GM06990 (cell line): ENCODE measurements at regions not wholly inside any gene's neighbourhood (a gene's known extent, or its start where the extent isn't known, plus 50 kb on each side); places are given as distances from the start of the nearest gene placed in this dataset.

Experiments
- DNase-seq: peaks from one replicate; pipeline ENCODE4 v3.0.0-alpha.2; 2011; ENCODE audit not compliant: insufficient read length; ENCODE audit errors: extremely low read depth
- H3K27me3 ChIP-seq: replicated peaks from 2 replicates; pipeline ENCODE4 v1.6.0; 2011; ENCODE audit warnings: low read length; ENCODE audit not compliant: control insufficient read depth, insufficient read depth
- H3K36me3 ChIP-seq: 2 replicates; pipeline ENCODE4 v1.5.1; 2011; ENCODE audit warnings: low read length; ENCODE audit not compliant: control insufficient read depth, insufficient read depth
- H3K4me3 ChIP-seq: replicated peaks from 2 replicates; pipeline ENCODE4 v1.5.1; 2011; ENCODE audit warnings: low read depth, mild to moderate bottlenecking, control low read depth, low read length
- TF ChIP-seq, protein P1 (sequence below): IDR thresholded peaks from 2 replicates; pipeline ENCODE4 v1.5.1; 2011; ENCODE audit warnings: low read length, control low read depth, mild to moderate bottlenecking, inconsistent platforms; ENCODE audit not compliant: insufficient read depth, poor library complexity, severe bottlenecking

- Histone ChIP-seq H3K27me3 (no peaks in the 10 kb centered on the region), H3K36me3 (no peaks in the 10 kb centered on the region), H3K4me3 (no peak overlapping the region)
- no peak for DNase-seq
- TF ChIP-seq, protein P1, sequence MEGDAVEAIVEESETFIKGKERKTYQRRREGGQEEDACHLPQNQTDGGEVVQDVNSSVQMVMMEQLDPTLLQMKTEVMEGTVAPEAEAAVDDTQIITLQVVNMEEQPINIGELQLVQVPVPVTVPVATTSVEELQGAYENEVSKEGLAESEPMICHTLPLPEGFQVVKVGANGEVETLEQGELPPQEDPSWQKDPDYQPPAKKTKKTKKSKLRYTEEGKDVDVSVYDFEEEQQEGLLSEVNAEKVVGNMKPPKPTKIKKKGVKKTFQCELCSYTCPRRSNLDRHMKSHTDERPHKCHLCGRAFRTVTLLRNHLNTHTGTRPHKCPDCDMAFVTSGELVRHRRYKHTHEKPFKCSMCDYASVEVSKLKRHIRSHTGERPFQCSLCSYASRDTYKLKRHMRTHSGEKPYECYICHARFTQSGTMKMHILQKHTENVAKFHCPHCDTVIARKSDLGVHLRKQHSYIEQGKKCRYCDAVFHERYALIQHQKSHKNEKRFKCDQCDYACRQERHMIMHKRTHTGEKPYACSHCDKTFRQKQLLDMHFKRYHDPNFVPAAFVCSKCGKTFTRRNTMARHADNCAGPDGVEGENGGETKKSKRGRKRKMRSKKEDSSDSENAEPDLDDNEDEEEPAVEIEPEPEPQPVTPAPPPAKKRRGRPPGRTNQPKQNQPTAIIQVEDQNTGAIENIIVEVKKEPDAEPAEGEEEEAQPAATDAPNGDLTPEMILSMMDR = no peak
Observed at GRCh38 chr1:175894581-175894980, 151.2 kb upstream of the TNR start.

DNA sequence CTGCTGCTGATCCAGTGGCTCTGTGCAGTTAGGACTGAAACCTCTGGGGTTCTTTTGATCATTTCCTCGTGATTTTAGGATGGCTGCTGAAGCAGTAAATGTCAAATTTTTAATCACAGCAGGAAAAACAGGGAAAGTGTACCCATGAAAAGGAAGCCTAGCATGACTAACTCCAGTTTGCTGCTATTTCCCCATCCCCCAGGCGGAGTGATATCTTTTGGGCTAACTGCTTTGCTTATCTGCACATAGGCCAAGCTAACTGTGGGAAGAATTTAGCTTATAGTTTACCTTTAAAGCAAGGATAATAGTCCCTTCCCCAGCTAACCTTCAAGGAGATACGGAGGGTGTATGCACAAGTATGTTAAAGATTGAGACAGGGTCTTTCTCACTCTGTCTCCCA lies 149.8 kb upstream of the TNR start:
- no peaks in the 10 kb centered on the region for H3K36me3 ChIP-seq
- no peak overlapping the region for H3K4me3 ChIP-seq
- TF ChIP-seq, protein P1 = no peak
- H3K27me3 ChIP-seq = no peaks in the 10 kb centered on the region
- no peak for DNase-seq

- no peaks in the 10 kb centered on the region for H3K36me3 ChIP-seq
- no peak for DNase-seq
- TF ChIP-seq, protein P1 = no peak
- H3K4me3 ChIP-seq = no peak overlapping the region
- no peaks in the 10 kb centered on the region for H3K27me3 ChIP-seq
Observed at GRCh38 chr1:175892686-175893085, 149.3 kb upstream of the TNR start.

DNA sequence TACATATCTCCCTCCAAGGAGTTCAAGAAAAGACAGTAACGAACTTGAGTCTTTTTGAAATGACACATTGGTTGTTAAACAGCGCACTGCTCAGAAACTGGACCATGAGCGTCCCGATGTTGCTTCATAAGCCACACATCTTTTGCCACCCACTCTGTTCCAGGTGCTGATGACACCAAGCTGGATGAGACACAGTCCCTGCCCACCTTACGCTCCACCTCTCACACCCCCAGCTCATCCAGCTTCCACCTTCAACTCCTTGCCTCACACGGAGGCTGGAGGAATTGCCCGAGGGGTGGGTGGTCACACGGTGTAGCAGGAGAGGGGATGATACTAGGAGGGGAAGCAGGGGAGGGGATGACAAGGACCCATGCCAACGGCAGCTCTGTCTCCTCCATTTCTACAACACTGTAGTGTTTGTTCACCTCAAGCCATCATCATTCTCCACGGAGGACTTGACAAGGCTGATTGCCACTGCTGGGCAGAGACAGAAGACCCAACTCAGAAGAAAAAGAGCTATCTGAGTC lies 148.5 kb upstream of the TNR start:
- no peak overlapping the region for H3K4me3 ChIP-seq
- H3K27me3 ChIP-seq = no peaks in the 10 kb centered on the region
- DNase-seq = no peak
- H3K36me3 ChIP-seq = no peaks in the 10 kb centered on the region
- TF ChIP-seq, protein P1 = no peak

- H3K27me3 ChIP-seq = no peaks in the 10 kb centered on the region
Observed at GRCh38 chr1:175890958-175891357, 147.6 kb upstream of the TNR start.

More at GRCh38 chr1:175890958-175891357, 147.6 kb upstream of the TNR start:
- DNase-seq = no peak
- Histone ChIP-seq H3K36me3 (no peaks in the 10 kb centered on the region), H3K4me3 (no peak overlapping the region)
- TF ChIP-seq, protein P1 = no peak
